Panc1 (cell line): ENCODE measurements at regions not wholly inside any gene's neighbourhood (a gene's known extent, or its start where the extent isn't known, plus 50 kb on each side); places are given as distances from the start of the nearest gene placed in this dataset.

Experiments used
- POLR2AphosphoS5 ChIP-seq: IDR thresholded peaks from 2 replicates; pipeline ENCODE4 v1.6.1; 2012; ENCODE audit warnings: mild to moderate bottlenecking, low read depth, low read length, moderate library complexity
- SIN3A ChIP-seq: IDR thresholded peaks from 2 replicates; pipeline ENCODE4 v1.6.1; 2012; ENCODE audit warnings: low read depth, mild to moderate bottlenecking, low read length, moderate library complexity, borderline replicate concordance; ENCODE audit not compliant: insufficient read depth
- TCF7L2 ChIP-seq: IDR thresholded peaks from 2 replicates; pipeline ENCODE4 v1.6.1; 2011; ENCODE audit warnings: mild to moderate bottlenecking, low read depth, low read length, inconsistent platforms
- TF ChIP-seq, protein P1 (sequence below): fragments of 450-650 bp; IDR thresholded peaks from 2 replicates; pipeline ENCODE4 v1.5.1; 2017; ENCODE audit warnings: mild to moderate bottlenecking
- TF ChIP-seq, protein P2 (sequence below), 2 experiments: IDR thresholded peaks; 2 replicates each; pipeline ENCODE4 v1.6.1; 2011 to 2012; ENCODE audit warnings: low read depth in 2 of 2, control low read depth in 1 of 2, low read length in 1 of 2, mild to moderate bottlenecking in 1 of 2, moderate library complexity in 1 of 2; ENCODE audit not compliant: insufficient read depth in 1 of 2

DNA sequence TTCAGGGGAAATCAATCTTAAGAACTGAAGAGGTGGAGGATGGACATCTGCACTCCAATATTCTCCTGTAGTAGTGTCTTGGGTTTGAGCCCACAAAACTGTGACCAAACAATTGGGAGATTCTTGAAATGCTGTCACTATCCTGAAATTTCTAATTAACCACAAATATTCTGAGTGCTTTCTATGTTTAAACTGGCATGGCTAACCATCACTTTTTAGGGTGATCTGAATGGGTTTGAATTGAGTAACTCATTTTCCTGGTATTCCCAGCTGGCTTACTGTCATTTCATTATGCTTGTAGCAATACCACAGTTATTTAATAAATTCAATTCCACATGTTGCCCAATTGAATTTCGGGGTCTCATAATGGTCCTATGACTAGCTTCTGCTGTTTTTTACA, 216.9 kb upstream of the DCBLD2 start:
- TF ChIP-seq, protein P1, sequence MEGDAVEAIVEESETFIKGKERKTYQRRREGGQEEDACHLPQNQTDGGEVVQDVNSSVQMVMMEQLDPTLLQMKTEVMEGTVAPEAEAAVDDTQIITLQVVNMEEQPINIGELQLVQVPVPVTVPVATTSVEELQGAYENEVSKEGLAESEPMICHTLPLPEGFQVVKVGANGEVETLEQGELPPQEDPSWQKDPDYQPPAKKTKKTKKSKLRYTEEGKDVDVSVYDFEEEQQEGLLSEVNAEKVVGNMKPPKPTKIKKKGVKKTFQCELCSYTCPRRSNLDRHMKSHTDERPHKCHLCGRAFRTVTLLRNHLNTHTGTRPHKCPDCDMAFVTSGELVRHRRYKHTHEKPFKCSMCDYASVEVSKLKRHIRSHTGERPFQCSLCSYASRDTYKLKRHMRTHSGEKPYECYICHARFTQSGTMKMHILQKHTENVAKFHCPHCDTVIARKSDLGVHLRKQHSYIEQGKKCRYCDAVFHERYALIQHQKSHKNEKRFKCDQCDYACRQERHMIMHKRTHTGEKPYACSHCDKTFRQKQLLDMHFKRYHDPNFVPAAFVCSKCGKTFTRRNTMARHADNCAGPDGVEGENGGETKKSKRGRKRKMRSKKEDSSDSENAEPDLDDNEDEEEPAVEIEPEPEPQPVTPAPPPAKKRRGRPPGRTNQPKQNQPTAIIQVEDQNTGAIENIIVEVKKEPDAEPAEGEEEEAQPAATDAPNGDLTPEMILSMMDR = no peak
- TF ChIP-seq POLR2AphosphoS5 = no peak
- TF ChIP-seq, protein P2, sequence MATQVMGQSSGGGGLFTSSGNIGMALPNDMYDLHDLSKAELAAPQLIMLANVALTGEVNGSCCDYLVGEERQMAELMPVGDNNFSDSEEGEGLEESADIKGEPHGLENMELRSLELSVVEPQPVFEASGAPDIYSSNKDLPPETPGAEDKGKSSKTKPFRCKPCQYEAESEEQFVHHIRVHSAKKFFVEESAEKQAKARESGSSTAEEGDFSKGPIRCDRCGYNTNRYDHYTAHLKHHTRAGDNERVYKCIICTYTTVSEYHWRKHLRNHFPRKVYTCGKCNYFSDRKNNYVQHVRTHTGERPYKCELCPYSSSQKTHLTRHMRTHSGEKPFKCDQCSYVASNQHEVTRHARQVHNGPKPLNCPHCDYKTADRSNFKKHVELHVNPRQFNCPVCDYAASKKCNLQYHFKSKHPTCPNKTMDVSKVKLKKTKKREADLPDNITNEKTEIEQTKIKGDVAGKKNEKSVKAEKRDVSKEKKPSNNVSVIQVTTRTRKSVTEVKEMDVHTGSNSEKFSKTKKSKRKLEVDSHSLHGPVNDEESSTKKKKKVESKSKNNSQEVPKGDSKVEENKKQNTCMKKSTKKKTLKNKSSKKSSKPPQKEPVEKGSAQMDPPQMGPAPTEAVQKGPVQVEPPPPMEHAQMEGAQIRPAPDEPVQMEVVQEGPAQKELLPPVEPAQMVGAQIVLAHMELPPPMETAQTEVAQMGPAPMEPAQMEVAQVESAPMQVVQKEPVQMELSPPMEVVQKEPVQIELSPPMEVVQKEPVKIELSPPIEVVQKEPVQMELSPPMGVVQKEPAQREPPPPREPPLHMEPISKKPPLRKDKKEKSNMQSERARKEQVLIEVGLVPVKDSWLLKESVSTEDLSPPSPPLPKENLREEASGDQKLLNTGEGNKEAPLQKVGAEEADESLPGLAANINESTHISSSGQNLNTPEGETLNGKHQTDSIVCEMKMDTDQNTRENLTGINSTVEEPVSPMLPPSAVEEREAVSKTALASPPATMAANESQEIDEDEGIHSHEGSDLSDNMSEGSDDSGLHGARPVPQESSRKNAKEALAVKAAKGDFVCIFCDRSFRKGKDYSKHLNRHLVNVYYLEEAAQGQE (IDR thresholded peaks at IDR 0.05; ENCODE audit: insufficient read depth in 1 of 2, low read depth in 2 of 2, low read length in 1 of 2) = no peak
- no peak for TF ChIP-seq TCF7L2
- TF ChIP-seq SIN3A = no peak
